HL-60 (cell line): ENCODE measurements at regions not wholly inside any gene's neighbourhood (a gene's known extent, or its start where the extent isn't known, plus 50 kb on each side); places are given as distances from the start of the nearest gene placed in this dataset.
"Not testable (repeated sequence)": the region's sequence is repeated elsewhere in the genome, so short reads cannot be mapped to it uniquely, and the experiment has no call there.

Source experiments
- POLR2AphosphoS5 ChIP-seq: IDR thresholded peaks from 2 replicates; pipeline ENCODE4 v1.6.1; 2012; ENCODE audit warnings: low read depth
- TF ChIP-seq, protein P1 (sequence below): IDR thresholded peaks from one replicate; pipeline ENCODE4 v1.5.1; 2011; ENCODE audit warnings: low read length, control low read depth, inconsistent platforms; ENCODE audit not compliant: insufficient read depth
- TF ChIP-seq, protein P2 (sequence below): IDR thresholded peaks from 2 replicates; pipeline ENCODE4 v1.6.1; 2012; ENCODE audit warnings: low read depth; ENCODE audit not compliant: insufficient replicate concordance

DNA sequence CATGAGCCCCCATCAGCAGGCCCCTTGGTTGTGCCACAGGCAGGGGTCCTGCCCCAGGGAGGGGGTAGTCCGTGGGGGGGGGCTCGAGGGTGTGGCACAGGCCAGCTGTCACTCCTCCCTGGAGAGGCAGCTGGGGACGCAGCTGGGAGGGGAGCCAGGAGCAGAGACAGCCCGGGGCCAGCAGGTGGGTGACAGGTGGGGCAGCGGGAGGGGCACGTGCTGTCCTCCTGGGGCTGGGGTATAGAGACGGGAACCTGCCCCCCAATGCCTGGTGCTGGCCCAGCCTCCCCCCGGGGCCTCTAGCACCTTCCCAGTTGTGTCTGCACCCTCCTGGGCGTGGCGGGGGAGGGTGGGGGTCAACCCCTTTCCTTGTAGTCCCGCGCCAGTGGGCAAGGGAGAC, 2966.9 kb downstream of the RPIA start:
- TF ChIP-seq, protein P1, sequence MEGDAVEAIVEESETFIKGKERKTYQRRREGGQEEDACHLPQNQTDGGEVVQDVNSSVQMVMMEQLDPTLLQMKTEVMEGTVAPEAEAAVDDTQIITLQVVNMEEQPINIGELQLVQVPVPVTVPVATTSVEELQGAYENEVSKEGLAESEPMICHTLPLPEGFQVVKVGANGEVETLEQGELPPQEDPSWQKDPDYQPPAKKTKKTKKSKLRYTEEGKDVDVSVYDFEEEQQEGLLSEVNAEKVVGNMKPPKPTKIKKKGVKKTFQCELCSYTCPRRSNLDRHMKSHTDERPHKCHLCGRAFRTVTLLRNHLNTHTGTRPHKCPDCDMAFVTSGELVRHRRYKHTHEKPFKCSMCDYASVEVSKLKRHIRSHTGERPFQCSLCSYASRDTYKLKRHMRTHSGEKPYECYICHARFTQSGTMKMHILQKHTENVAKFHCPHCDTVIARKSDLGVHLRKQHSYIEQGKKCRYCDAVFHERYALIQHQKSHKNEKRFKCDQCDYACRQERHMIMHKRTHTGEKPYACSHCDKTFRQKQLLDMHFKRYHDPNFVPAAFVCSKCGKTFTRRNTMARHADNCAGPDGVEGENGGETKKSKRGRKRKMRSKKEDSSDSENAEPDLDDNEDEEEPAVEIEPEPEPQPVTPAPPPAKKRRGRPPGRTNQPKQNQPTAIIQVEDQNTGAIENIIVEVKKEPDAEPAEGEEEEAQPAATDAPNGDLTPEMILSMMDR, result not testable (repeated sequence)
- TF ChIP-seq, protein P2, sequence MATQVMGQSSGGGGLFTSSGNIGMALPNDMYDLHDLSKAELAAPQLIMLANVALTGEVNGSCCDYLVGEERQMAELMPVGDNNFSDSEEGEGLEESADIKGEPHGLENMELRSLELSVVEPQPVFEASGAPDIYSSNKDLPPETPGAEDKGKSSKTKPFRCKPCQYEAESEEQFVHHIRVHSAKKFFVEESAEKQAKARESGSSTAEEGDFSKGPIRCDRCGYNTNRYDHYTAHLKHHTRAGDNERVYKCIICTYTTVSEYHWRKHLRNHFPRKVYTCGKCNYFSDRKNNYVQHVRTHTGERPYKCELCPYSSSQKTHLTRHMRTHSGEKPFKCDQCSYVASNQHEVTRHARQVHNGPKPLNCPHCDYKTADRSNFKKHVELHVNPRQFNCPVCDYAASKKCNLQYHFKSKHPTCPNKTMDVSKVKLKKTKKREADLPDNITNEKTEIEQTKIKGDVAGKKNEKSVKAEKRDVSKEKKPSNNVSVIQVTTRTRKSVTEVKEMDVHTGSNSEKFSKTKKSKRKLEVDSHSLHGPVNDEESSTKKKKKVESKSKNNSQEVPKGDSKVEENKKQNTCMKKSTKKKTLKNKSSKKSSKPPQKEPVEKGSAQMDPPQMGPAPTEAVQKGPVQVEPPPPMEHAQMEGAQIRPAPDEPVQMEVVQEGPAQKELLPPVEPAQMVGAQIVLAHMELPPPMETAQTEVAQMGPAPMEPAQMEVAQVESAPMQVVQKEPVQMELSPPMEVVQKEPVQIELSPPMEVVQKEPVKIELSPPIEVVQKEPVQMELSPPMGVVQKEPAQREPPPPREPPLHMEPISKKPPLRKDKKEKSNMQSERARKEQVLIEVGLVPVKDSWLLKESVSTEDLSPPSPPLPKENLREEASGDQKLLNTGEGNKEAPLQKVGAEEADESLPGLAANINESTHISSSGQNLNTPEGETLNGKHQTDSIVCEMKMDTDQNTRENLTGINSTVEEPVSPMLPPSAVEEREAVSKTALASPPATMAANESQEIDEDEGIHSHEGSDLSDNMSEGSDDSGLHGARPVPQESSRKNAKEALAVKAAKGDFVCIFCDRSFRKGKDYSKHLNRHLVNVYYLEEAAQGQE, result not testable (repeated sequence)
- TF ChIP-seq POLR2AphosphoS5, result not testable (repeated sequence)
